Naive thymus-derived CD8-positive, alpha-beta T cell (primary cell): ENCODE measurements at regions not wholly inside any gene's neighbourhood (a gene's known extent, or its start where the extent isn't known, plus 50 kb on each side); places are given as distances from the start of the nearest gene placed in this dataset.
"Not testable (repeated sequence)": the region's sequence is repeated elsewhere in the genome, so short reads cannot be mapped to it uniquely, and the experiment has no call there.

Experiments used
- ATAC-seq, 2 donors: fragments of 150-1000 bp; cut with Tn5 transposase in 1 of 2; sonication (Bioruptor Pico), chemical (Tn5 transposase) in 1 of 2; 1 replicate in 1 of 2; 2 replicates in 1 of 2; pipeline ENCODE4 v1.10.0; 2021; ENCODE audit warnings: mild to moderate bottlenecking in 2 of 2, moderate library complexity in 2 of 2
- POLR2A ChIA-PET: fragments of 350-600 bp; sonication (Branson Sonifier 250); formaldehyde crosslinking; loops from one replicate; lab custom pipeline; 2021; ENCODE audit warnings: antibody characterized with exemption; lab: Charles Lee
- DNase-seq, 10 donors: peaks; one replicate each; pipeline versions ENCODE4 v3.0.0 to v3.0.0-alpha.2; 2020 to 2022
- H3K27ac Mint-ChIP-seq, 10 donors: one replicate each; pipeline ENCODE4 v1.8.0; 2020 to 2022; ENCODE audit warnings: mild to moderate bottlenecking in 10 of 10, mixed read lengths in 10 of 10, moderate library complexity in 4 of 10, inconsistent platforms in 1 of 10
- H3K27me3 Mint-ChIP-seq, 5 donors: one replicate each; pipeline ENCODE4 v1.8.0; 2021 to 2022; ENCODE audit warnings: mixed read lengths in 5 of 5
- H3K36me3 Mint-ChIP-seq, 3 donors: one replicate each; pipeline ENCODE4 v1.8.0; 2020 to 2022; ENCODE audit warnings: mixed read lengths in 3 of 3, mild to moderate bottlenecking in 2 of 3, inconsistent platforms in 1 of 3
- H3K4me1 Mint-ChIP-seq, 4 donors: one replicate each; pipeline ENCODE4 v1.8.0; 2021 to 2022; ENCODE audit warnings: mixed read lengths in 4 of 4
- H3K4me3 Mint-ChIP-seq, 10 donors: one replicate each; pipeline ENCODE4 v1.8.0; 2020 to 2022; ENCODE audit warnings: mild to moderate bottlenecking in 10 of 10, mixed read lengths in 10 of 10, moderate library complexity in 6 of 10, inconsistent platforms in 1 of 10
- H3K9me3 Mint-ChIP-seq, 9 donors: one replicate each; pipeline ENCODE4 v1.8.0; 2020 to 2022; ENCODE audit warnings: mixed read lengths in 9 of 9, mild to moderate bottlenecking in 3 of 9, inconsistent platforms in 1 of 9, moderate library complexity in 1 of 9

DNA sequence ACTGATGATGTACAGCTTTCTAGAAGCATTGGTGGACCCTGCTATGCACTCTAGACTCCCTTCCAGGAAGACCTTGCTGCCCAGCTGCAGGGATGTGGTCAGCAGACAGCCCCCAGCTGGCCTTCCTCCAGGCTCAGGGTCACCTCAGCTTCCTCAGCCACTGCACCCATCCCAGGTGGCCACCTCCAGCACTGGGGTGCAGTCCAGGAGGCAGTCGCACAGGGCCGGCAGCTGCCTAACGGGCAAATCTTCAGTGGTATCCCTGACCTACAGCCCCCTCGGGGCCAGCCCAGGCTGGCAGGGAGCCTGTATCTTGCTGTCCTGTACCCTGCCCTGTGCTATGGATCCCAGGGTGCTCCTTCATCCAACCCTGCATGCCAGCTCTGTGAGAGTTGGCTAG lies 81.8 kb downstream of the GADD45G start:
- POLR2A ChIA-PET, result no interaction called here
- H3K4me1 Mint-ChIP-seq, result peaks cover 3 to 14% (median 8%) of the 10 kb centered on the region in 4 donors
- H3K9me3 Mint-ChIP-seq, result no peaks in the 10 kb centered on the region

DNA sequence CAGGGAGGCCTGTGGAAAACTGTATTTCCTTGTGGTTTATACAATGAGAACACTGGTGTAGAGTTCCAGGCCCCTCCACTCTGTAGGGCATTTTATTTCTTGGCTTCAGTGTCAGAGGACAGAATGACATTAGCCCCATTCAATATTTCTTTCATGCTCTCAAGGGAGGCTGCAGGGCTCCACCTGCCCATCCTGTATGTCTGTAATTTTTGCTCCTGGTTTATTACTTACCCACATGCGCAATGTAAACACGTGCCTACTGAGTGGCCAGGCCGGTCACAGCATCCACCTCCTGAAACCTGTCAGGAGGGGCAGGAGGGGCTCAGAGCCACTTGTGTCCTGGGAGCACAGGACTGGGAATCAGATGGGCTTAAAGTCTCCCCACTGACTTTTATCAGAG lies 82.4 kb downstream of the GADD45G start:
- H3K27me3 Mint-ChIP-seq, result peaks cover 0 to 4% (median 0%) of the 10 kb centered on the region in 5 donors
- no peak for ATAC-seq
- no peaks in the 10 kb centered on the region for H3K36me3 Mint-ChIP-seq
- POLR2A ChIA-PET, result no interaction called here
- no peak for DNase-seq
- H3K27ac Mint-ChIP-seq, result no peak overlapping the region
- peaks cover 3 to 18% (median 9%) of the 10 kb centered on the region in 4 donors for H3K4me1 Mint-ChIP-seq
- no peaks in the 10 kb centered on the region for H3K9me3 Mint-ChIP-seq
- no peak overlapping the region for H3K4me3 Mint-ChIP-seq

More for the DNA sequence above, 81.8 kb downstream of the GADD45G start:
- Mint-ChIP-seq H3K36me3 (no peaks in the 10 kb centered on the region), H3K4me3 (no peak overlapping the region), H3K27me3 (peaks cover 0 to 4% (median 0%) of the 10 kb centered on the region in 5 donors), H3K27ac (no peak overlapping the region)
- DNase-seq, result no peak
- no peak for ATAC-seq

DNA sequence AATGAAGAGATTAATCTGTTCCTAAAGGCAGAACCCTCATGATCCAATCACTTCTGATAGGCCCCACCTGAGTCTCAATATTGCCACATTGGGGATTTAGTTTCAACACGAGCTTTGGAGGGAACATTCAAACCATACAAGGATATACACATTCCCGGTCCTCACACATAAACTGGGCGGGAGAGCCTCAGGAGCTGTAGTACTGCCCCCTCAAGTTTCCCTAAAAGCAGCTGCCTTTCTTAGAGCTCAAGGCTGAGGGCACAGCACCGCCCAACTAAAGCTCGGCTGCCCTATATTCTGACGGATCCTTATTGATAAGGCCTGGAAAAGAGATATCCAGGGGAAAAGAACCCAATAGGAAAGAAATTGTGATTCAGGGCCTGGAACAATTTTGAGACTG lies 83.0 kb downstream of the GADD45G start:
- Mint-ChIP-seq H3K36me3 (no peaks in the 10 kb centered on the region), H3K27me3 (peaks cover 0 to 4% (median 0%) of the 10 kb centered on the region in 5 donors), H3K4me1 (peaks cover 3 to 18% (median 9%) of the 10 kb centered on the region in 4 donors), H3K4me3 (no peak overlapping the region), H3K27ac (peak overlapping the region in 1 of 10 donors; percentile 39), H3K9me3 (no peaks in the 10 kb centered on the region)
- POLR2A ChIA-PET, result no interaction called here
- ATAC-seq, result no peak
- no peak for DNase-seq

- H3K27ac Mint-ChIP-seq, POLR2A ChIA-PET, H3K4me3 Mint-ChIP-seq, DNase-seq, H3K27me3 Mint-ChIP-seq, ATAC-seq, H3K9me3 Mint-ChIP-seq, H3K36me3 Mint-ChIP-seq: not testable (repeated sequence)
- peaks cover 3 to 18% (median 9%) of the 10 kb centered on the region in 4 donors for H3K4me1 Mint-ChIP-seq
Observed at GRCh38 chr9:89689321-89689720, 84.5 kb downstream of the GADD45G start.

GRCh38 chr9:89690334-89690912 lies 85.6 kb downstream of the GADD45G start:
- Mint-ChIP-seq H3K4me1 (peaks cover 3 to 18% (median 9%) of the 10 kb centered on the region in 4 donors), H3K9me3 (no peaks in the 10 kb centered on the region), H3K36me3 (no peaks in the 10 kb centered on the region), H3K27ac (no peak overlapping the region), H3K27me3 (peaks cover 0 to 6% (median 0%) of the 10 kb centered on the region in 5 donors), H3K4me3 (no peak overlapping the region)
- ATAC-seq, result no peak
- POLR2A ChIA-PET, result interaction anchor here (1.1 kb wide), 1 partner anchor 53 kb away, joined by 4 read pairs; no protein-coding TSS in a partner anchor
- DNase-seq, result no peak

- POLR2A ChIA-PET, result no interaction called here
- no peak for ATAC-seq
Observed at GRCh38 chr9:89695441-89695891, 90.7 kb downstream of the GADD45G start.

GRCh38 chr9:89695979-89696378 lies 91.2 kb downstream of the GADD45G start:
- H3K27me3 Mint-ChIP-seq, H3K4me3 Mint-ChIP-seq, H3K36me3 Mint-ChIP-seq, POLR2A ChIA-PET, H3K27ac Mint-ChIP-seq, H3K9me3 Mint-ChIP-seq, DNase-seq, ATAC-seq: not testable (repeated sequence)
- H3K4me1 Mint-ChIP-seq, result peaks cover 1 to 12% (median 9%) of the 10 kb centered on the region in 4 donors

More at GRCh38 chr9:89695441-89695891, 90.7 kb downstream of the GADD45G start:
- H3K4me3 Mint-ChIP-seq, result no peak overlapping the region
- H3K36me3 Mint-ChIP-seq, result no peaks in the 10 kb centered on the region
- H3K27me3 Mint-ChIP-seq, result peaks cover 0 to 4% (median 0%) of the 10 kb centered on the region in 5 donors
- no peaks in the 10 kb centered on the region for H3K9me3 Mint-ChIP-seq
- H3K4me1 Mint-ChIP-seq, result peaks cover 2 to 15% (median 10%) of the 10 kb centered on the region in 4 donors
- H3K27ac Mint-ChIP-seq, result no peak overlapping the region
- no peak for DNase-seq

GRCh38 chr9:89696780-89697179 lies 92.0 kb downstream of the GADD45G start:
- Mint-ChIP-seq H3K4me1 (peaks cover 2 to 17% (median 13%) of the 10 kb centered on the region in 4 donors), H3K9me3 (no peaks in the 10 kb centered on the region), H3K4me3 (no peak overlapping the region), H3K36me3 (no peaks in the 10 kb centered on the region), H3K27ac (no peak overlapping the region), H3K27me3 (peaks cover 0 to 4% (median 0%) of the 10 kb centered on the region in 5 donors)
- POLR2A ChIA-PET, result no interaction called here
- no peak for ATAC-seq
- no peak for DNase-seq

- POLR2A ChIA-PET, result no interaction called here
- H3K27ac Mint-ChIP-seq, result peak overlapping the region in 1 of 10 donors; percentile 22
- H3K27me3 Mint-ChIP-seq, result peaks cover 0 to 4% (median 0%) of the 10 kb centered on the region in 5 donors
Observed at GRCh38 chr9:89697553-89697952, 92.7 kb downstream of the GADD45G start.

GRCh38 chr9:89698411-89699005 lies 93.7 kb downstream of the GADD45G start:
- H3K4me3 Mint-ChIP-seq, result no peak overlapping the region
- peaks cover 0 to 4% (median 0%) of the 10 kb centered on the region in 5 donors for H3K27me3 Mint-ChIP-seq
- peak overlapping the region in 3 of 10 donors; percentile 19 to 60 (median 52) for H3K27ac Mint-ChIP-seq
- no peak for DNase-seq
- H3K4me1 Mint-ChIP-seq, result peaks cover 4 to 23% (median 17%) of the 10 kb centered on the region in 4 donors
- no peak for ATAC-seq
- POLR2A ChIA-PET, result no interaction called here
- H3K9me3 Mint-ChIP-seq, result no peaks in the 10 kb centered on the region
- no peaks in the 10 kb centered on the region for H3K36me3 Mint-ChIP-seq

More at GRCh38 chr9:89697553-89697952, 92.7 kb downstream of the GADD45G start:
- Mint-ChIP-seq H3K36me3 (no peaks in the 10 kb centered on the region), H3K4me1 (peaks cover 4 to 22% (median 17%) of the 10 kb centered on the region in 4 donors), H3K9me3 (no peaks in the 10 kb centered on the region), H3K4me3 (no peak overlapping the region)
- DNase-seq (no peak), ATAC-seq (no peak)

DNA sequence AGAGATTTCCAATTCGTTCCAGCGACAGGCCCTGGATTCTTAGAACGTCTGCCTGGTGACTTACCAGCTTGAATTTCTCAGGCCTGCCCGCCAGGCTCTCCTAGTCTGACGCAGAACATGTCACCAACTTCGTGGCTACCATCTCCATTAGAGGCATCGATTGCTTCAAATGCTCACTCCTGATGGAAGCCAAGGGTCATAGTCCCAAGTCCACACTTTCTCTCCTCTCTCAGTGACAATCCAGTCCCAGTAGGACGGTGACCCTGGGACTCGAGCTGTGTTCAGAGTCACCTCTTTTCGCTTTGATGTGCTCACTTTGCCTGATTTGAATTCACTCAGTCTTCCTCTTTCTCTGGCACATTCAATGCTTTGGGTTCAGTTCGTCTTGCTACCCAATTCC lies 94.8 kb downstream of the GADD45G start:
- no peak for ATAC-seq
- H3K4me3 Mint-ChIP-seq, result no peak overlapping the region
- POLR2A ChIA-PET, result no interaction called here
- H3K9me3 Mint-ChIP-seq, result no peaks in the 10 kb centered on the region
- H3K27me3 Mint-ChIP-seq, result peaks cover 0 to 3% (median 0%) of the 10 kb centered on the region in 5 donors
- H3K4me1 Mint-ChIP-seq, result peaks cover 4 to 23% (median 17%) of the 10 kb centered on the region in 4 donors
- H3K27ac Mint-ChIP-seq, result peak overlapping the region in 5 of 10 donors; percentile 37 to 68 (median 49)
- DNase-seq, result no peak
- no peaks in the 10 kb centered on the region for H3K36me3 Mint-ChIP-seq

DNA sequence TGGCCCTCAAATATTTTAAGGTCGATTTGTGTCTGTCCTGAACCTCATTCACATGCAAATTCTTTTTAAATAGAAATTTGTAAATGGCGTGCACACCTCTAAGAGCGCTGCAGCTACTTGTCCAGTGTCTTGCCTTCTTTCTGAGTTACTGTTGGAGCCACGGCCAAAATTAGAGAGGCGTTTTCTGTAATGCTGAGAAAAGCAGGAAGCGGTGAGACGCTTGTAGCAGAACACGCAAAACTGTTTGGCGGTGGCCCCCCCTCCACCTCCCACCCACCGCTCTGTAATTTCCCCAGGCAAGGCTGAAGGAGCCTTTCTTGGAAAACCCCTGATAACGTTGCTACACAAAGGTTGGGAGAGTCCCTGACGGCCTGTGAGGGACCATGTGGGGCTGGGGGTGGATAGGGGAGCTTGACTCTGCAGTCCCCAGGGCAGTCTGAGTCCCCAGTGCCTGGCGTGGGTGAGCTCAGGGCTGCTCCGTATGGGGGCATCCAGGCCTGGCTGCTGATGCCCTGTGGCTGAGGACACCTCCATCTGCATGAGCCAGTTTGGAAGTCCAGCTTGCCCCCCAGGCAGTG lies 96.5 kb downstream of the GADD45G start:
- DNase-seq, result peak in 9 of 10 donors; percentile 20 to 70 (median 44)
- POLR2A ChIA-PET, result interaction anchor here (0.6 kb wide), 1 partner anchor 411 kb away, joined by 3 read pairs; no protein-coding TSS in a partner anchor
- Mint-ChIP-seq H3K4me1 (peaks cover 4 to 23% (median 18%) of the 10 kb centered on the region in 4 donors), H3K27me3 (peaks cover 0 to 2% (median 0%) of the 10 kb centered on the region in 5 donors), H3K27ac (peak overlapping the region in 7 of 10 donors; percentile 15 to 83 (median 61)), H3K9me3 (no peaks in the 10 kb centered on the region), H3K36me3 (no peaks in the 10 kb centered on the region), H3K4me3 (peak overlapping the region; percentile 47 to 78 (median 62))
- ATAC-seq, result peak; percentile 91 to 98

DNA sequence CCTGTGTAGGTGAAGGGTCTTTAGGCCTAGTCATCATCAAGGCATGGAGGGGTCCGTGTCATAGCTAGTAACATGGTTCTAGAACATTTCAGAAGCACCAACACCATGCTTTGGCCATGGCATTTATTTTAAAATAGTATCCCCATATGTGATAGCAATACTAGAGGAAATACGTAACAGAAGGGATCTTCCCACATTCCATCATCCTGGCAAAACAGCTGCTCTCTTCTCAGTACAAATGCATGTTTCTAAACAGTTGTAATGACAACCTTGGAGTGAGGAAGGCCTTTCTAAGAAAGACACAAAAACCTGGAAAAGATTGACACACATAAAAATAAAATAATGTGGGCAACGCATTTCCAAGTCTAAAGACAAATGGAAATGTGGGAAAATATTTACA lies 97.6 kb downstream of the GADD45G start:
- Mint-ChIP-seq H3K27ac (peak overlapping the region in 1 of 10 donors; percentile 28), H3K36me3 (no peaks in the 10 kb centered on the region), H3K4me3 (no peak overlapping the region), H3K9me3 (no peaks in the 10 kb centered on the region), H3K4me1 (peaks cover 3 to 24% (median 19%) of the 10 kb centered on the region in 4 donors), H3K27me3 (peaks cover 0 to 2% (median 0%) of the 10 kb centered on the region in 5 donors)
- no peak for ATAC-seq
- no peak for DNase-seq
- POLR2A ChIA-PET, result no interaction called here
